Suprapubic skin (tissue), 3 donors: ENCODE measurements at regions not wholly inside any gene's neighbourhood (a gene's known extent, or its start where the extent isn't known, plus 50 kb on each side); places are given as distances from the start of the nearest gene placed in this dataset.

Experiments
- CTCF ChIP-seq, 2 donors: fragments of 200-600 bp in 1 of 2; fragments of 450-650 bp in 1 of 2; sonication (generic) in 1 of 2; IDR thresholded peaks; one replicate each; pipeline ENCODE4 v1.5.1; 2016 to 2019; ENCODE audit warnings: antibody characterized with exemption in 2 of 2, mild to moderate bottlenecking in 1 of 2, moderate library complexity in 1 of 2
- EP300 ChIP-seq: sonication (generic); formaldehyde crosslinking; IDR thresholded peaks from one replicate; pipeline ENCODE4 v1.6.1; 2017; ENCODE audit warnings: antibody characterized with exemption

- TF ChIP-seq CTCF (IDR thresholded peaks at IDR 0.05), result no peak
- TF ChIP-seq EP300, result no peak
These were observed 79.8 kb upstream of the MEF2A start for GRCh38 chr15:99485992-99486370.
